Panc1 (cell line): ENCODE measurements at regions not wholly inside any gene's neighbourhood (a gene's known extent, or its start where the extent isn't known, plus 50 kb on each side); places are given as distances from the start of the nearest gene placed in this dataset.

Source experiments
- SIN3A ChIP-seq: IDR thresholded peaks from 2 replicates; pipeline ENCODE4 v1.6.1; 2012; ENCODE audit warnings: low read depth, mild to moderate bottlenecking, low read length, moderate library complexity, borderline replicate concordance; ENCODE audit not compliant: insufficient read depth
- TCF7L2 ChIP-seq: IDR thresholded peaks from 2 replicates; pipeline ENCODE4 v1.6.1; 2011; ENCODE audit warnings: mild to moderate bottlenecking, low read depth, low read length, inconsistent platforms
- TF ChIP-seq, protein P1 (sequence below): fragments of 450-650 bp; IDR thresholded peaks from 2 replicates; pipeline ENCODE4 v1.5.1; 2017; ENCODE audit warnings: mild to moderate bottlenecking
- TF ChIP-seq, protein P2 (sequence below), 2 experiments: IDR thresholded peaks; 2 replicates each; pipeline ENCODE4 v1.6.1; 2011 to 2012; ENCODE audit warnings: low read depth in 2 of 2, control low read depth in 1 of 2, low read length in 1 of 2, mild to moderate bottlenecking in 1 of 2, moderate library complexity in 1 of 2; ENCODE audit not compliant: insufficient read depth in 1 of 2

DNA sequence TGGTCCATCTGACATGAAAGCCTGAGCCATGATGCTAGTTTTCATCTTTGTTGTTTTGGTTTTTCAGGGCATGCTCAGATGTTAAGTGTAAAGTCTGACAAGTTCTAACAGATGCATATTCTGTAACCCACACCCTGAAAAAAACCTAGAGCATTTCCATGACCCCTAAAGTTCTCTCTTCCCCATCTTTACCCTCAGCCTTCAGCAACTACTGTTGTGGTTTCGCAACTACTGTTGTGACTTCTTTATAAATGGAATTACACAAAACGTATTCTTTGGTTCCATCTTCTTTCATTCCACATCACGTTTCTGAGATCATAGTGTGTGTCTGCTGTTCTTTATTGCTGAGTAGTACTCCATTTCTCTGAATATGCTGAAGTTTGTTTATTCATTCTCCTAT lies 65.1 kb upstream of the LDLRAD3 start:
- TF ChIP-seq, protein P1, sequence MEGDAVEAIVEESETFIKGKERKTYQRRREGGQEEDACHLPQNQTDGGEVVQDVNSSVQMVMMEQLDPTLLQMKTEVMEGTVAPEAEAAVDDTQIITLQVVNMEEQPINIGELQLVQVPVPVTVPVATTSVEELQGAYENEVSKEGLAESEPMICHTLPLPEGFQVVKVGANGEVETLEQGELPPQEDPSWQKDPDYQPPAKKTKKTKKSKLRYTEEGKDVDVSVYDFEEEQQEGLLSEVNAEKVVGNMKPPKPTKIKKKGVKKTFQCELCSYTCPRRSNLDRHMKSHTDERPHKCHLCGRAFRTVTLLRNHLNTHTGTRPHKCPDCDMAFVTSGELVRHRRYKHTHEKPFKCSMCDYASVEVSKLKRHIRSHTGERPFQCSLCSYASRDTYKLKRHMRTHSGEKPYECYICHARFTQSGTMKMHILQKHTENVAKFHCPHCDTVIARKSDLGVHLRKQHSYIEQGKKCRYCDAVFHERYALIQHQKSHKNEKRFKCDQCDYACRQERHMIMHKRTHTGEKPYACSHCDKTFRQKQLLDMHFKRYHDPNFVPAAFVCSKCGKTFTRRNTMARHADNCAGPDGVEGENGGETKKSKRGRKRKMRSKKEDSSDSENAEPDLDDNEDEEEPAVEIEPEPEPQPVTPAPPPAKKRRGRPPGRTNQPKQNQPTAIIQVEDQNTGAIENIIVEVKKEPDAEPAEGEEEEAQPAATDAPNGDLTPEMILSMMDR = no peak
- TF ChIP-seq SIN3A (no peak), TCF7L2 (no peak)
- TF ChIP-seq, protein P2, sequence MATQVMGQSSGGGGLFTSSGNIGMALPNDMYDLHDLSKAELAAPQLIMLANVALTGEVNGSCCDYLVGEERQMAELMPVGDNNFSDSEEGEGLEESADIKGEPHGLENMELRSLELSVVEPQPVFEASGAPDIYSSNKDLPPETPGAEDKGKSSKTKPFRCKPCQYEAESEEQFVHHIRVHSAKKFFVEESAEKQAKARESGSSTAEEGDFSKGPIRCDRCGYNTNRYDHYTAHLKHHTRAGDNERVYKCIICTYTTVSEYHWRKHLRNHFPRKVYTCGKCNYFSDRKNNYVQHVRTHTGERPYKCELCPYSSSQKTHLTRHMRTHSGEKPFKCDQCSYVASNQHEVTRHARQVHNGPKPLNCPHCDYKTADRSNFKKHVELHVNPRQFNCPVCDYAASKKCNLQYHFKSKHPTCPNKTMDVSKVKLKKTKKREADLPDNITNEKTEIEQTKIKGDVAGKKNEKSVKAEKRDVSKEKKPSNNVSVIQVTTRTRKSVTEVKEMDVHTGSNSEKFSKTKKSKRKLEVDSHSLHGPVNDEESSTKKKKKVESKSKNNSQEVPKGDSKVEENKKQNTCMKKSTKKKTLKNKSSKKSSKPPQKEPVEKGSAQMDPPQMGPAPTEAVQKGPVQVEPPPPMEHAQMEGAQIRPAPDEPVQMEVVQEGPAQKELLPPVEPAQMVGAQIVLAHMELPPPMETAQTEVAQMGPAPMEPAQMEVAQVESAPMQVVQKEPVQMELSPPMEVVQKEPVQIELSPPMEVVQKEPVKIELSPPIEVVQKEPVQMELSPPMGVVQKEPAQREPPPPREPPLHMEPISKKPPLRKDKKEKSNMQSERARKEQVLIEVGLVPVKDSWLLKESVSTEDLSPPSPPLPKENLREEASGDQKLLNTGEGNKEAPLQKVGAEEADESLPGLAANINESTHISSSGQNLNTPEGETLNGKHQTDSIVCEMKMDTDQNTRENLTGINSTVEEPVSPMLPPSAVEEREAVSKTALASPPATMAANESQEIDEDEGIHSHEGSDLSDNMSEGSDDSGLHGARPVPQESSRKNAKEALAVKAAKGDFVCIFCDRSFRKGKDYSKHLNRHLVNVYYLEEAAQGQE (IDR thresholded peaks at IDR 0.05; ENCODE audit: insufficient read depth in 1 of 2, low read depth in 2 of 2, low read length in 1 of 2) = no peak
